Thyroid gland (tissue), 4 donors: ENCODE measurements at regions not wholly inside any gene's neighbourhood (a gene's known extent, or its start where the extent isn't known, plus 50 kb on each side); places are given as distances from the start of the nearest gene placed in this dataset.
"Not testable (repeated sequence)": the region's sequence is repeated elsewhere in the genome, so short reads cannot be mapped to it uniquely, and the experiment has no call there.

Experiments
- DNase-seq, 2 donors: peaks; one replicate each; pipeline ENCODE4 v3.0.0-alpha.2; 2019
- H3K27ac ChIP-seq, 3 donors: fragments of 200-600 bp; sonication (generic); 1 replicate in 2 of 3; 2 replicates in 1 of 3; pipeline ENCODE4 v1.5.1; 2016 to 2019; ENCODE audit warnings: mild to moderate bottlenecking in 1 of 3, moderate library complexity in 1 of 3
- H3K27me3 ChIP-seq: fragments of 200-600 bp; sonication (generic); one replicate; pipeline ENCODE4 v1.5.1; 2019
- H3K36me3 ChIP-seq, 2 donors: fragments of 200-600 bp; sonication (generic); one replicate each; pipeline ENCODE4 v1.5.1; 2016 to 2019
- H3K4me1 ChIP-seq, 2 donors: fragments of 200-600 bp; sonication (generic); one replicate each; pipeline ENCODE4 v1.5.1; 2017 to 2019
- H3K4me3 ChIP-seq, 3 donors: fragments of 200-600 bp; sonication (generic); replicated peaks in 1 of 3; 1 replicate in 2 of 3; 2 replicates in 1 of 3; pipeline ENCODE4 v1.5.1; 2016; ENCODE audit warnings: mild to moderate bottlenecking in 1 of 3
- H3K9me3 ChIP-seq: fragments of 200-600 bp; sonication (generic); one replicate; pipeline ENCODE4 v1.5.1; 2017
- CTCF ChIP-seq, 6 experiments: fragments of 200-600 bp in 3 of 6; fragments of 450-650 bp in 3 of 6; sonication (generic) in 3 of 6; IDR thresholded peaks; one replicate each; pipeline ENCODE4 v1.5.1; 2016 to 2019; ENCODE audit warnings: antibody characterized with exemption in 6 of 6, mild to moderate bottlenecking in 2 of 6, inconsistent platforms in 1 of 6, moderate library complexity in 1 of 6
- POLR2A ChIP-seq, 2 donors: fragments of 450-650 bp; IDR thresholded peaks; one replicate each; pipeline ENCODE4 v1.6.1; 2017; ENCODE audit warnings: antibody characterized with exemption in 2 of 2, mild to moderate bottlenecking in 2 of 2, moderate library complexity in 1 of 2
- WGBS, 2 donors: methylation state at CpG; one replicate each; pipeline ENCODE4 v1.1.5; 2017; 5-methylcytosine and 5-hydroxymethylcytosine counted together
- intact Hi-C: fragments of 100-400 bp; cut with DNase I; formaldehyde crosslinking; loops from one replicate; pipeline ENCODE4 v1.15.1; 2023

- Histone ChIP-seq H3K27me3 (no peaks in the 10 kb centered on the region), H3K4me1 (peaks cover 7 to 10% of the 10 kb centered on the region in 2 donors), H3K27ac (no peak overlapping the region), H3K36me3 (no peaks in the 10 kb centered on the region), H3K9me3 (no peaks in the 10 kb centered on the region), H3K4me3 (no peak overlapping the region)
- intact Hi-C loops = no loop called here
- DNase-seq = peak in 1 of 2 donors; percentile 35
- TF ChIP-seq CTCF (IDR thresholded peaks at IDR 0.05) (peak in 4 of 6 experiments; percentile 29 to 66 (median 52)), POLR2A (IDR thresholded peaks at IDR 0.05) (no peak)
- WGBS, 2 donors = 48 to 60% methylated on average over 12 of the region's 12 CpGs
Measured at GRCh38 chr5:154642499-154643245, 112.5 kb upstream of the LARP1 start.

GRCh38 chr5:154640213-154640831 is 114.9 kb upstream of the LARP1 start:
- TF ChIP-seq CTCF (IDR thresholded peaks at IDR 0.05) = peak in 5 of 6 experiments; percentile 13 to 55 (median 41)
- H3K27ac ChIP-seq, H3K4me3 ChIP-seq, H3K36me3 ChIP-seq, H3K4me1 ChIP-seq, DNase-seq, H3K27me3 ChIP-seq, intact Hi-C loops, H3K9me3 ChIP-seq: not testable (repeated sequence)
- WGBS, 2 donors = 52 to 54% methylated on average over 4 of the region's 4 CpGs

- intact Hi-C loops, DNase-seq, H3K27ac ChIP-seq, H3K9me3 ChIP-seq, H3K27me3 ChIP-seq, H3K4me3 ChIP-seq, H3K4me1 ChIP-seq, H3K36me3 ChIP-seq: not testable (repeated sequence)
- 96% methylated on average over 7 of the region's 7 CpGs for WGBS, 2 donors
Measured at GRCh38 chr5:154636786-154637185, 118.4 kb upstream of the LARP1 start.

- intact Hi-C loops, H3K27ac ChIP-seq, DNase-seq, H3K9me3 ChIP-seq, H3K36me3 ChIP-seq, H3K4me3 ChIP-seq, H3K4me1 ChIP-seq, H3K27me3 ChIP-seq: not testable (repeated sequence)
- 83 to 88% methylated on average over 12 of the region's 12 CpGs for WGBS, 2 donors
Measured at GRCh38 chr5:154636271-154636670, 118.9 kb upstream of the LARP1 start.

- 88 to 90% methylated on average over 4 of the region's 4 CpGs for WGBS, 2 donors
- H3K27ac ChIP-seq, H3K36me3 ChIP-seq, DNase-seq, H3K27me3 ChIP-seq, intact Hi-C loops, H3K4me3 ChIP-seq, H3K4me1 ChIP-seq, H3K9me3 ChIP-seq: not testable (repeated sequence)
Measured at GRCh38 chr5:154633744-154634143, 121.4 kb upstream of the LARP1 start.

- Histone ChIP-seq H3K27ac (no peak overlapping the region), H3K27me3 (no peaks in the 10 kb centered on the region), H3K36me3 (no peaks in the 10 kb centered on the region), H3K9me3 (no peaks in the 10 kb centered on the region), H3K4me1 (no peaks in the 10 kb centered on the region), H3K4me3 (no peak overlapping the region)
- WGBS, 2 donors = 91 to 95% methylated on average over 20 to 22 of the region's 22 CpGs
- intact Hi-C loops = no loop called here
- DNase-seq = no peak
- TF ChIP-seq POLR2A (IDR thresholded peaks at IDR 0.05) (no peak), CTCF (IDR thresholded peaks at IDR 0.05) (no peak)
Measured at GRCh38 chr5:154631141-154631540, 124.0 kb upstream of the LARP1 start.
